ENCODE measurements at regions not wholly inside any gene's neighbourhood (a gene's known extent, or its start where the extent isn't known, plus 50 kb on each side); places are given as distances from the start of the nearest gene placed in this dataset.

DNA sequence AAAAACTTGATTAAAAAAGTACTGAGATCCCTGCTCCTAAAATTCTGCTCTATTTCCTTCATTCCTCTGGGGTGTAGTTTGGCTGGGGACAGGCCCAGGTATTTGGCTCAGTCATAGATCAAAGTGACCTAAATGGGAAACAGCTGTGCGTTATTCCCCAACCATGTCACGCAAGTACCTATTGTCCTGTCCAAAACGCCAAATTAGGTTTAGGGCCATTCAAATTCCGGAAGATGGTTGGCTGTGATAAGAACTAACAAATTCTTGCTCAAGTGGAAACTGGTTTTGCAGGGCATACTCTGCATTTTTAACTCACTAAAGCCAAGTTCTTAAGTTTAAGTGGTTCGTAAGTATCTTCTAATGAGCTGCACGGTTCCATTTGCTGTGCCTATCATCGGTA is 147.6 kb upstream of the TMEM170B start:
- DNase-seq (ENCODE audit: unreplicated experiment) = no peak
- POLR2A ChIA-PET = no interaction called here
- Mint-ChIP-seq H3K36me3 (ENCODE audit: insufficient read depth, unreplicated experiment) (no peaks in the 10 kb centered on the region), H3K27me3 (ENCODE audit: insufficient read depth, unreplicated experiment) (no peaks in the 10 kb centered on the region), H3K27ac (ENCODE audit: low read depth, unreplicated experiment) (no peak overlapping the region), H3K4me1 (ENCODE audit: insufficient read depth, unreplicated experiment) (no peaks in the 10 kb centered on the region), H3K9me3 (ENCODE audit: unreplicated experiment) (no peaks in the 10 kb centered on the region), H3K4me3 (ENCODE audit: unreplicated experiment) (no peak overlapping the region)
- no TSS peak for BruUV-seq (replicated peaks)
- intact Hi-C loops (cut with micrococcal nuclease) = no loop called here
- TF ChIP-seq, protein P1, sequence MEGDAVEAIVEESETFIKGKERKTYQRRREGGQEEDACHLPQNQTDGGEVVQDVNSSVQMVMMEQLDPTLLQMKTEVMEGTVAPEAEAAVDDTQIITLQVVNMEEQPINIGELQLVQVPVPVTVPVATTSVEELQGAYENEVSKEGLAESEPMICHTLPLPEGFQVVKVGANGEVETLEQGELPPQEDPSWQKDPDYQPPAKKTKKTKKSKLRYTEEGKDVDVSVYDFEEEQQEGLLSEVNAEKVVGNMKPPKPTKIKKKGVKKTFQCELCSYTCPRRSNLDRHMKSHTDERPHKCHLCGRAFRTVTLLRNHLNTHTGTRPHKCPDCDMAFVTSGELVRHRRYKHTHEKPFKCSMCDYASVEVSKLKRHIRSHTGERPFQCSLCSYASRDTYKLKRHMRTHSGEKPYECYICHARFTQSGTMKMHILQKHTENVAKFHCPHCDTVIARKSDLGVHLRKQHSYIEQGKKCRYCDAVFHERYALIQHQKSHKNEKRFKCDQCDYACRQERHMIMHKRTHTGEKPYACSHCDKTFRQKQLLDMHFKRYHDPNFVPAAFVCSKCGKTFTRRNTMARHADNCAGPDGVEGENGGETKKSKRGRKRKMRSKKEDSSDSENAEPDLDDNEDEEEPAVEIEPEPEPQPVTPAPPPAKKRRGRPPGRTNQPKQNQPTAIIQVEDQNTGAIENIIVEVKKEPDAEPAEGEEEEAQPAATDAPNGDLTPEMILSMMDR (IDR thresholded peaks at IDR 0.05; ENCODE audit: unreplicated experiment) = no peak
- CTCF ChIA-PET = interaction anchor here (0.6 kb wide), 1 partner anchor 19 kb away, joined by 3 read pairs; no protein-coding TSS in a partner anchor

DNA sequence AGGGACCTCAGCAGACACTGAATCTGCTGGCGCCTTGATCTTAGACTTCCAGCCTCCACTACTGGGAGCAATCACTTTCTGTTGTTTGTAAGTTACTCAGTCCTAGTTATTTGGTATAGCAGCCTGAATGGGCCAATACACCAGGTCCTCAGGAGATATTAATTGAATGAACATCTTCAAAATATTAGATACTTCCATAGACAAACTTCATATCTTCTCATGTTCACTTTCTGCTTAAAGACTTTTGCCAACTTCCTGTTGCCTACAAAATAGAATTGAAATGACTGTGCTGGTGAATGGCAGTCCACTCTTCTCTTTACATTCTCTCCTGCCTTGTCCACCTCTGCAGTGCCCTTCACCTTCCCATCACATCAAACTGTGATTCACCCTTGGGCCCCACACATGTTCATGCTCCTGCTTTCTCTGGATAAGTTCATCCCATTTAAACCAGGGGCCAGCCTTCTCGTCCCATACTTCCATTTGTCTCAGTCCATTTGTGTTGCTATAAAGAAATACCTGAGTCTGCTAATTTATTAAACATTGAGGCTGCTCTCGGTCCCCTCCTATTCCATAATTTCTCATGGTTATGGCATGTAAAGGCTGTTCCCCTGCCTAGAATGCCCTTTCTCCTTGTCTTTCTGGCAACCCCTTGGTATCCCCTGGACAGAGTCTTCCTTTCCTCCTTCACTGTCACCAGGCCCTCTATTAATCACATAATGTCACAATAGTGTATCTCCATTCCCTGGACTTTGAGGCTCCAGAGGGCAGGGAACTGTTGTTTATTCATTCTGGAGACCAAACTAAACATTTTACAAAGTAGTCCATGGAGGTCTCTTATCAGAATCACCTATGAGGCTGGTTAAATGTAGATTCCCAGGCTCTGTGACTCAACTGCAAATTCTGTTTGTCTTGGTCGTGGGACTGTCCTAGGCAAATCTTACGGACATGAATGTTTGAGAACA is 148.3 kb upstream of the TMEM170B start:
- no peaks in the 10 kb centered on the region for H3K4me1 Mint-ChIP-seq (ENCODE audit: insufficient read depth, unreplicated experiment)
- no peak overlapping the region for H3K4me3 Mint-ChIP-seq (ENCODE audit: unreplicated experiment)
- H3K27me3 Mint-ChIP-seq (ENCODE audit: insufficient read depth, unreplicated experiment) = no peaks in the 10 kb centered on the region
- CTCF ChIA-PET = no interaction called here
- no peak overlapping the region for H3K27ac Mint-ChIP-seq (ENCODE audit: low read depth, unreplicated experiment)
- no TSS peak for BruUV-seq (replicated peaks)
- TF ChIP-seq, protein P1 (IDR thresholded peaks at IDR 0.05; ENCODE audit: unreplicated experiment) = no peak
- DNase-seq (ENCODE audit: unreplicated experiment) = no peak
- POLR2A ChIA-PET = no interaction called here
- intact Hi-C loops (cut with micrococcal nuclease) = no loop called here
- H3K36me3 Mint-ChIP-seq (ENCODE audit: insufficient read depth, unreplicated experiment) = no peaks in the 10 kb centered on the region
- no peaks in the 10 kb centered on the region for H3K9me3 Mint-ChIP-seq (ENCODE audit: unreplicated experiment)

DNA sequence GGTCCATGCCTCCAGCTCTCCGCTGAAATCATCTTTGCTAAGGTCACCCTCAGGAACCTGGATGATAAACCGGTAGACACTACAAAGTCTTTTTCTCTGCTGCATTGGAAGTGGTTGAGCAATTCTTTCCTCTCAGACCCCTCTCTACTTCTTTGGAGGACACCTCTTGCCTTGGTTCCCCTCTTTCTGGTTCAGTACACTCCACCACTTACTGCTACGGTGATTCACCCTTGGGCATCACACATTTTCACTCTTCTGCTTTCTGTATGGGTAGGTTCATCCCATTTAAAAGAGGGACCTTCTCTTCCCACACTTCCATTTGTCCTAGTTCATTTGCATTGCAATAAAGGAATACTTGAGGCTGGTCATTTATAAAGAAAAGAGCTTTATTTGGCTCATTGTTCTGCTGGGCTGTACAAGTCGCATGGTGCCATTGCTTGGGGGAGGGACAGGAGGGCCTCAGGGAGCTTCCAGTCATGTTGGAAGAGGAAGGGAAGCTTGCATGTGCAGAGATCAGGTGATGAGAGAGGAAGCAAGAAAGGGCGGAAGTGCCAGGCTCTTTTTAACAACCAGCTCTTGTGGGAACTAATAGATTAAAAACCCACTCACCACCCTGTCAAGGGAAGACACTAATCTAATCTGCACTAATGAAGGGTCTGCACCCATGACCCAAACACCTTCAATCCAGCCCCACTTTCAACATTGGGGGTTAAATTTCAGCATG is 149.7 kb upstream of the TMEM170B start:
- TF ChIP-seq, protein P1 (IDR thresholded peaks at IDR 0.05; ENCODE audit: unreplicated experiment) = no peak
- CTCF ChIA-PET = interaction anchor here (0.5 to 0.6 kb wide), 2 partner anchors 215 to 233 kb away, joined by 3 read pairs; no protein-coding TSS in a partner anchor
- H3K4me1 Mint-ChIP-seq (ENCODE audit: insufficient read depth, unreplicated experiment) = no peaks in the 10 kb centered on the region

DNA sequence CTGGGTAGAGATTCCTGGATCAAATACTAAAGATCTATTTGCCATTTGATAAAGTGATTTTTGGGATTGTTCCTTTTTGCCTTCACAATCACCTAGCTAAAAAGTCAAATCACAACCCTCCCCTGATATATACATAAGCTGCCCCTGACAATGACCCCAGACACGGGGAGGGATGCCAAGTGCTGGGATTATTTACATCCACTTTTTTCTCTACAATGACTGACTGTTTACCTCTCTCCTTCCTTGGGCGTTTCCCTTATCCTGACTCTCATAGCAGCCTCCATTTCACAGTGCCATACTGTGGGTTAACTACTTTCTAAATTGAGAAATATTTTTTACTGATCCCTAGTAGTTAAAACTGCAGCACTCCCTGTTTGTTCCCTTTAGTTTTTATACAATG is 150.8 kb upstream of the TMEM170B start:
- no peak overlapping the region for H3K27ac Mint-ChIP-seq (ENCODE audit: low read depth, unreplicated experiment)
- no peak for DNase-seq (ENCODE audit: unreplicated experiment)

More for the DNA sequence above, 149.7 kb upstream of the TMEM170B start:
- H3K27ac Mint-ChIP-seq (ENCODE audit: low read depth, unreplicated experiment) = no peak overlapping the region
- H3K9me3 Mint-ChIP-seq (ENCODE audit: unreplicated experiment) = no peaks in the 10 kb centered on the region
- DNase-seq (ENCODE audit: unreplicated experiment) = no peak
- no peaks in the 10 kb centered on the region for H3K27me3 Mint-ChIP-seq (ENCODE audit: insufficient read depth, unreplicated experiment)
- intact Hi-C loops (cut with micrococcal nuclease) = no loop called here
- no TSS peak for BruUV-seq (replicated peaks)
- H3K36me3 Mint-ChIP-seq (ENCODE audit: insufficient read depth, unreplicated experiment) = no peaks in the 10 kb centered on the region
- POLR2A ChIA-PET = no interaction called here
- no peak overlapping the region for H3K4me3 Mint-ChIP-seq (ENCODE audit: unreplicated experiment)

More for the DNA sequence above, 150.8 kb upstream of the TMEM170B start:
- TF ChIP-seq, protein P1 (IDR thresholded peaks at IDR 0.05; ENCODE audit: unreplicated experiment) = no peak
- no peaks in the 10 kb centered on the region for H3K27me3 Mint-ChIP-seq (ENCODE audit: insufficient read depth, unreplicated experiment)
- intact Hi-C loops (cut with micrococcal nuclease) = no loop called here
- H3K4me3 Mint-ChIP-seq (ENCODE audit: unreplicated experiment) = no peak overlapping the region
- ChIA-PET POLR2A (no interaction called here), CTCF (no interaction called here)
- no peaks in the 10 kb centered on the region for H3K9me3 Mint-ChIP-seq (ENCODE audit: unreplicated experiment)
- no TSS peak for BruUV-seq (replicated peaks)
- no peaks in the 10 kb centered on the region for H3K36me3 Mint-ChIP-seq (ENCODE audit: insufficient read depth, unreplicated experiment)
- H3K4me1 Mint-ChIP-seq (ENCODE audit: insufficient read depth, unreplicated experiment) = no peaks in the 10 kb centered on the region
